ENCODE measurements at regions not wholly inside any gene's neighbourhood (a gene's known extent, or its start where the extent isn't known, plus 50 kb on each side); places are given as distances from the start of the nearest gene placed in this dataset.
"Not testable (repeated sequence)": the region's sequence is repeated elsewhere in the genome, so short reads cannot be mapped to it uniquely, and the experiment has no call there.

GRCh38 chr9:75269197-75269596, 180.9 kb downstream of the OSTF1 start:
- H3K27me3 Mint-ChIP-seq (ENCODE audit: insufficient read depth, unreplicated experiment) = no peaks in the 10 kb centered on the region
- H3K27ac Mint-ChIP-seq (ENCODE audit: low read depth, unreplicated experiment) = no peak overlapping the region
- CTCF ChIA-PET = interaction anchor here (0.6 to 1.4 kb wide), 5 partner anchors 44 to 1035 kb away, joined by 3 to 4 read pairs (median 4); no protein-coding TSS in a partner anchor
- H3K9me3 Mint-ChIP-seq (ENCODE audit: unreplicated experiment) = no peaks in the 10 kb centered on the region
- no peaks in the 10 kb centered on the region for H3K4me1 Mint-ChIP-seq (ENCODE audit: insufficient read depth, unreplicated experiment)
- H3K36me3 Mint-ChIP-seq (ENCODE audit: insufficient read depth, unreplicated experiment) = no peaks in the 10 kb centered on the region
- TF ChIP-seq CTCF (IDR thresholded peaks at IDR 0.05; ENCODE audit: unreplicated experiment) = no peak
- H3K4me3 Mint-ChIP-seq (ENCODE audit: unreplicated experiment) = no peak overlapping the region
- POLR2A ChIA-PET = no interaction called here
- no TSS peak for BruUV-seq (replicated peaks)
- intact Hi-C loops (cut with micrococcal nuclease) = loop anchor here (10.0 kb wide), 1 partner anchor 596 kb away; no protein-coding TSS in a partner anchor
- no peak for DNase-seq (ENCODE audit: unreplicated experiment)

- H3K4me1 Mint-ChIP-seq (ENCODE audit: insufficient read depth, unreplicated experiment); H3K27ac Mint-ChIP-seq (ENCODE audit: low read depth, unreplicated experiment); H3K27me3 Mint-ChIP-seq (ENCODE audit: insufficient read depth, unreplicated experiment); H3K4me3 Mint-ChIP-seq (ENCODE audit: unreplicated experiment); DNase-seq (ENCODE audit: unreplicated experiment); intact Hi-C loops (cut with micrococcal nuclease); CTCF ChIA-PET; BruUV-seq (replicated peaks); POLR2A ChIA-PET; H3K9me3 Mint-ChIP-seq (ENCODE audit: unreplicated experiment); H3K36me3 Mint-ChIP-seq (ENCODE audit: insufficient read depth, unreplicated experiment): not testable (repeated sequence)
These were observed 184.7 kb downstream of the OSTF1 start for GRCh38 chr9:75273055-75273454.

GRCh38 chr9:75274781-75275180, 186.5 kb downstream of the OSTF1 start:
- POLR2A ChIA-PET = no interaction called here
- no peaks in the 10 kb centered on the region for H3K4me1 Mint-ChIP-seq (ENCODE audit: insufficient read depth, unreplicated experiment)
- H3K27ac Mint-ChIP-seq (ENCODE audit: low read depth, unreplicated experiment) = no peak overlapping the region
- no TSS peak for BruUV-seq (replicated peaks)
- intact Hi-C loops (cut with micrococcal nuclease) = no loop called here
- H3K4me3 Mint-ChIP-seq (ENCODE audit: unreplicated experiment) = no peak overlapping the region
- no peaks in the 10 kb centered on the region for H3K36me3 Mint-ChIP-seq (ENCODE audit: insufficient read depth, unreplicated experiment)
- no peak for TF ChIP-seq CTCF (IDR thresholded peaks at IDR 0.05; ENCODE audit: unreplicated experiment)
- no peaks in the 10 kb centered on the region for H3K27me3 Mint-ChIP-seq (ENCODE audit: insufficient read depth, unreplicated experiment)
- DNase-seq (ENCODE audit: unreplicated experiment) = no peak
- CTCF ChIA-PET = no interaction called here
- peaks cover 9% of the 10 kb centered on the region for H3K9me3 Mint-ChIP-seq (ENCODE audit: unreplicated experiment)

GRCh38 chr9:75282047-75282446, 193.7 kb downstream of the OSTF1 start:
- no peaks in the 10 kb centered on the region for H3K27me3 Mint-ChIP-seq (ENCODE audit: insufficient read depth, unreplicated experiment)
- peaks cover 22% of the 10 kb centered on the region for H3K9me3 Mint-ChIP-seq (ENCODE audit: unreplicated experiment)
- intact Hi-C loops (cut with micrococcal nuclease) = no loop called here
- no peak for TF ChIP-seq CTCF (IDR thresholded peaks at IDR 0.05; ENCODE audit: unreplicated experiment)
- no peaks in the 10 kb centered on the region for H3K4me1 Mint-ChIP-seq (ENCODE audit: insufficient read depth, unreplicated experiment)
- ChIA-PET CTCF (interaction anchor here (1.2 kb wide), 1 partner anchor 14 kb away, joined by 3 read pairs; no protein-coding TSS in a partner anchor), POLR2A (no interaction called here)
- DNase-seq (ENCODE audit: unreplicated experiment) = no peak
- BruUV-seq (replicated peaks) = no TSS peak
- H3K4me3 Mint-ChIP-seq (ENCODE audit: unreplicated experiment) = no peak overlapping the region
- H3K27ac Mint-ChIP-seq (ENCODE audit: low read depth, unreplicated experiment) = no peak overlapping the region
- H3K36me3 Mint-ChIP-seq (ENCODE audit: insufficient read depth, unreplicated experiment) = no peaks in the 10 kb centered on the region

GRCh38 chr9:75289332-75289731, 201.0 kb downstream of the OSTF1 start:
- BruUV-seq (replicated peaks) = no TSS peak

More at GRCh38 chr9:75289332-75289731, 201.0 kb downstream of the OSTF1 start:
- POLR2A ChIA-PET = no interaction called here
- H3K27me3 Mint-ChIP-seq (ENCODE audit: insufficient read depth, unreplicated experiment) = no peaks in the 10 kb centered on the region
- DNase-seq (ENCODE audit: unreplicated experiment) = no peak
- intact Hi-C loops (cut with micrococcal nuclease) = no loop called here
- CTCF ChIA-PET = interaction anchor here (1.9 kb wide), 1 partner anchor 24 kb away, joined by 4 read pairs; no protein-coding TSS in a partner anchor
- no peak overlapping the region for H3K27ac Mint-ChIP-seq (ENCODE audit: low read depth, unreplicated experiment)
- peaks cover 15% of the 10 kb centered on the region for H3K9me3 Mint-ChIP-seq (ENCODE audit: unreplicated experiment)
- TF ChIP-seq CTCF (IDR thresholded peaks at IDR 0.05; ENCODE audit: unreplicated experiment) = no peak
- H3K36me3 Mint-ChIP-seq (ENCODE audit: insufficient read depth, unreplicated experiment) = no peaks in the 10 kb centered on the region
- H3K4me1 Mint-ChIP-seq (ENCODE audit: insufficient read depth, unreplicated experiment) = no peaks in the 10 kb centered on the region
- no peak overlapping the region for H3K4me3 Mint-ChIP-seq (ENCODE audit: unreplicated experiment)

All from MCF 10A (cell line).